WTC11 (cell line): ENCODE measurements at regions not wholly inside any gene's neighbourhood (a gene's known extent, or its start where the extent isn't known, plus 50 kb on each side); places are given as distances from the start of the nearest gene placed in this dataset.

ENCODE experiments used
- ATAC-seq: fragments of 200-7000 bp; cut with Tn5 transposase; 2 replicates; pipeline ENCODE4 v1.10.0; 2021; ENCODE audit warnings: mild to moderate bottlenecking, moderate library complexity
- CTCF ChIA-PET: fragments of 300-600 bp; sonication (Branson Sonifier 250); formaldehyde crosslinking; loops from one replicate; lab custom pipeline; 2021; ENCODE audit warnings: antibody characterized with exemption; lab: Charles Lee
- POLR2A ChIA-PET: fragments of 350-600 bp; sonication (Branson Sonifier 250); formaldehyde crosslinking; loops from one replicate; lab custom pipeline; 2021; ENCODE audit warnings: antibody characterized with exemption; lab: Charles Lee
- DNase-seq: peaks from one replicate; pipeline ENCODE4 v3.0.0; 2021; ENCODE audit warnings: low spot score
- H3K27ac Mint-ChIP-seq: 2 replicates; pipeline ENCODE4 v1.8.0; 2021; ENCODE audit warnings: mixed read lengths
- H3K27me3 Mint-ChIP-seq: 2 replicates; pipeline ENCODE4 v1.8.0; 2021; ENCODE audit warnings: low read depth, mild to moderate bottlenecking, moderate library complexity, mixed read lengths
- H3K36me3 Mint-ChIP-seq: 2 replicates; pipeline ENCODE4 v1.8.0; 2021; ENCODE audit warnings: mixed read lengths
- H3K4me1 Mint-ChIP-seq: 2 replicates; pipeline ENCODE4 v1.8.0; 2022; ENCODE audit warnings: mixed read lengths
- H3K4me3 Mint-ChIP-seq: 2 replicates; pipeline ENCODE4 v1.8.0; 2021; ENCODE audit warnings: mild to moderate bottlenecking, moderate library complexity, mixed read lengths
- H3K9me3 Mint-ChIP-seq: 2 replicates; pipeline ENCODE4 v1.8.0; 2021; ENCODE audit warnings: mixed read lengths
- ATF3 ChIP-seq: sonication (generic); formaldehyde crosslinking; conservative IDR thresholded peaks from 2 replicates; pipeline ENCODE4 v1.8.1; 2022; ENCODE audit warnings: mild to moderate bottlenecking, missing genetic modification reagents
- CDX4 ChIP-seq: fragments of 250-450 bp; sonication (Bioruptor Pico); IDR thresholded peaks from 2 replicates; pipeline ENCODE4 v1.9.0; 2021; ENCODE audit warnings: moderate library complexity, mild to moderate bottlenecking, inconsistent platforms, borderline replicate concordance
- E2F1 ChIP-seq: sonication (generic); formaldehyde crosslinking; IDR thresholded peaks from 2 replicates; pipeline ENCODE4 v1.8.0; 2022; ENCODE audit warnings: mild to moderate bottlenecking, missing genetic modification reagents
- FOXJ3 ChIP-seq: sonication (generic); formaldehyde crosslinking; IDR thresholded peaks from 2 replicates; pipeline ENCODE4 v1.9.0; 2021; ENCODE audit warnings: missing genetic modification reagents, mild to moderate bottlenecking, borderline replicate concordance
- FOXK1 ChIP-seq: sonication (generic); formaldehyde crosslinking; IDR thresholded peaks from 2 replicates; pipeline ENCODE4 v1.8.0; 2022; ENCODE audit warnings: mild to moderate bottlenecking, moderate library complexity, missing genetic modification reagents
- GABPB1 ChIP-seq: sonication (generic); formaldehyde crosslinking; IDR thresholded peaks from 2 replicates; pipeline ENCODE4 v1.8.1; 2023; ENCODE audit warnings: mild to moderate bottlenecking, missing genetic modification reagents
- HMGXB4 ChIP-seq: sonication (generic); formaldehyde crosslinking; IDR thresholded peaks from 2 replicates; pipeline ENCODE4 v1.8.1; 2023; ENCODE audit warnings: mild to moderate bottlenecking, moderate library complexity, missing genetic modification reagents
- JUN ChIP-seq: sonication (generic); formaldehyde crosslinking; IDR thresholded peaks from 2 replicates; pipeline ENCODE4 v1.8.0; 2023; ENCODE audit warnings: mild to moderate bottlenecking, missing genetic modification reagents
- NFE2L1 ChIP-seq: sonication (generic); formaldehyde crosslinking; IDR thresholded peaks from 2 replicates; pipeline ENCODE4 v1.8.1; 2023; ENCODE audit warnings: missing genetic modification reagents
- RORB ChIP-seq: fragments of 250-450 bp; sonication (Bioruptor Pico); IDR thresholded peaks from 2 replicates; pipeline ENCODE4 v1.9.0; 2021; ENCODE audit warnings: mild to moderate bottlenecking
- USF2 ChIP-seq: sonication (generic); formaldehyde crosslinking; IDR thresholded peaks from 2 replicates; pipeline ENCODE4 v1.8.1; 2023; ENCODE audit warnings: mild to moderate bottlenecking, missing genetic modification reagents, moderate library complexity
- ZBTB21 ChIP-seq: sonication (generic); formaldehyde crosslinking; IDR thresholded peaks from 2 replicates; pipeline ENCODE4 v1.8.1; 2023; ENCODE audit warnings: mild to moderate bottlenecking, missing genetic modification reagents, borderline replicate concordance
- ZBTB43 ChIP-seq: sonication (generic); formaldehyde crosslinking; IDR thresholded peaks from 2 replicates; pipeline ENCODE4 v1.8.1; 2023; ENCODE audit warnings: mild to moderate bottlenecking, missing genetic modification reagents
- ZNF138 ChIP-seq: sonication (generic); formaldehyde crosslinking; conservative IDR thresholded peaks from 2 replicates; pipeline ENCODE4 v1.8.1; 2022; ENCODE audit warnings: mild to moderate bottlenecking, moderate library complexity, missing genetic modification reagents
- ZNF423 ChIP-seq: fragments of 250-450 bp; sonication (Bioruptor Pico); IDR thresholded peaks from 2 replicates; pipeline ENCODE4 v2.1.2; 2022; ENCODE audit warnings: mild to moderate bottlenecking, moderate library complexity
- TF ChIP-seq, protein P1 (sequence below): sonication (generic); formaldehyde crosslinking; IDR thresholded peaks from 2 replicates; pipeline ENCODE4 v1.8.1; 2022; ENCODE audit warnings: low read depth, mild to moderate bottlenecking, moderate library complexity, missing genetic modification reagents, borderline replicate concordance
- TF ChIP-seq, protein P2 (sequence below): fragments of 250-450 bp; sonication (Bioruptor Pico); IDR thresholded peaks from 2 replicates; pipeline ENCODE4 v1.9.0; 2021; ENCODE audit warnings: mild to moderate bottlenecking, borderline replicate concordance
- TF ChIP-seq, protein P3 (sequence below): sonication (generic); formaldehyde crosslinking; IDR thresholded peaks from 2 replicates; pipeline ENCODE4 v1.8.0; 2023; ENCODE audit warnings: missing genetic modification reagents

DNA sequence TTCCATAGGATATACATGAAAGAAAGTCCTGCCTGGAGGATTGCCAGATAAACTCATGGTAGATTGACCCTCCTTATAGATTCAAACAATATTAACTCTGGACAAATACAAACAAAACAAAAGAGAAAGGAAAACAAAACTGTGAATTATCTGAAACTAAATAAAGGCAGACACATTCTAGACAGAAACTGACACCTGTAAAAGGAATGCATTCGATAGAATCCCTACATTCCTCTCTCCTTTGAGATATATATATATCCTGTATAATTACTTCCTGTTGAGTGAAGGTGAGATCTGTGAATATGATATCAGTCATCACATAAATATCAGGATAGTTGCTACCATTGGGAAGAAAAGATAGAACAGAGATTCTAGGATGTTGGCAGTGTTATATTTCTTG is 948.4 kb upstream of the ATXN7L3B start:
- H3K27ac Mint-ChIP-seq = no peak overlapping the region
- no peak overlapping the region for H3K4me3 Mint-ChIP-seq
- DNase-seq (no peak), ATAC-seq (no peak)
- peaks cover 12% of the 10 kb centered on the region; the same call in 1 of the 2 replicates for H3K9me3 Mint-ChIP-seq
- H3K27me3 Mint-ChIP-seq = no peaks in the 10 kb centered on the region; the same call in 1 of the 2 replicates
- POLR2A ChIA-PET = no interaction called here
- no peaks in the 10 kb centered on the region for H3K4me1 Mint-ChIP-seq
- TF ChIP-seq FOXJ3 (CRISPR knock-in tag) = no peak
- no peak for TF ChIP-seq ZNF423 (CRISPR knock-in tag)
- TF ChIP-seq RORB (CRISPR knock-in tag) = no peak
- no peak for TF ChIP-seq USF2 (CRISPR knock-in tag)
- TF ChIP-seq NFE2L1 (CRISPR knock-in tag) = no peak
- CTCF ChIA-PET = no interaction called here
- no peaks in the 10 kb centered on the region for H3K36me3 Mint-ChIP-seq

GRCh38 chr12:73598626-73599025 is 939.0 kb upstream of the ATXN7L3B start:
- no peaks in the 10 kb centered on the region for H3K9me3 Mint-ChIP-seq
- H3K27ac Mint-ChIP-seq = no peak overlapping the region
- no peak overlapping the region for H3K4me3 Mint-ChIP-seq
- no peaks in the 10 kb centered on the region for H3K36me3 Mint-ChIP-seq
- ChIA-PET CTCF (no interaction called here), POLR2A (no interaction called here)
- peaks cover 30% of the 10 kb centered on the region for H3K4me1 Mint-ChIP-seq
- TF ChIP-seq ATF3 (CRISPR knock-in tag) = no peak
- TF ChIP-seq, protein P1, sequence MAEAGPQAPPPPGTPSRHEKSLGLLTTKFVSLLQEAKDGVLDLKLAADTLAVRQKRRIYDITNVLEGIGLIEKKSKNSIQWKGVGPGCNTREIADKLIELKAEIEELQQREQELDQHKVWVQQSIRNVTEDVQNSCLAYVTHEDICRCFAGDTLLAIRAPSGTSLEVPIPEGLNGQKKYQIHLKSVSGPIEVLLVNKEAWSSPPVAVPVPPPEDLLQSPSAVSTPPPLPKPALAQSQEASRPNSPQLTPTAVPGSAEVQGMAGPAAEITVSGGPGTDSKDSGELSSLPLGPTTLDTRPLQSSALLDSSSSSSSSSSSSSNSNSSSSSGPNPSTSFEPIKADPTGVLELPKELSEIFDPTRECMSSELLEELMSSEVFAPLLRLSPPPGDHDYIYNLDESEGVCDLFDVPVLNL (CRISPR knock-in tag) = no peak
- TF ChIP-seq HMGXB4 (CRISPR knock-in tag) = no peak
- TF ChIP-seq ZBTB43 (CRISPR knock-in tag) = no peak
- TF ChIP-seq FOXK1 (CRISPR knock-in tag) = no peak
- TF ChIP-seq ZNF138 (CRISPR knock-in tag) = no peak
- no peak for ATAC-seq
- no peaks in the 10 kb centered on the region for H3K27me3 Mint-ChIP-seq
- no peak for DNase-seq

- Mint-ChIP-seq H3K4me1 (peaks cover 30% of the 10 kb centered on the region), H3K4me3 (no peak overlapping the region), H3K27ac (no peak overlapping the region; the same call in 1 of the 2 replicates), H3K36me3 (no peaks in the 10 kb centered on the region), H3K9me3 (no peaks in the 10 kb centered on the region), H3K27me3 (no peaks in the 10 kb centered on the region)
- DNase-seq (no peak), ATAC-seq (no peak)
- POLR2A ChIA-PET = no interaction called here
- CTCF ChIA-PET = no interaction called here
- no peak for TF ChIP-seq ZBTB21
- TF ChIP-seq CDX4 (CRISPR knock-in tag) = no peak
- TF ChIP-seq, protein P2, sequence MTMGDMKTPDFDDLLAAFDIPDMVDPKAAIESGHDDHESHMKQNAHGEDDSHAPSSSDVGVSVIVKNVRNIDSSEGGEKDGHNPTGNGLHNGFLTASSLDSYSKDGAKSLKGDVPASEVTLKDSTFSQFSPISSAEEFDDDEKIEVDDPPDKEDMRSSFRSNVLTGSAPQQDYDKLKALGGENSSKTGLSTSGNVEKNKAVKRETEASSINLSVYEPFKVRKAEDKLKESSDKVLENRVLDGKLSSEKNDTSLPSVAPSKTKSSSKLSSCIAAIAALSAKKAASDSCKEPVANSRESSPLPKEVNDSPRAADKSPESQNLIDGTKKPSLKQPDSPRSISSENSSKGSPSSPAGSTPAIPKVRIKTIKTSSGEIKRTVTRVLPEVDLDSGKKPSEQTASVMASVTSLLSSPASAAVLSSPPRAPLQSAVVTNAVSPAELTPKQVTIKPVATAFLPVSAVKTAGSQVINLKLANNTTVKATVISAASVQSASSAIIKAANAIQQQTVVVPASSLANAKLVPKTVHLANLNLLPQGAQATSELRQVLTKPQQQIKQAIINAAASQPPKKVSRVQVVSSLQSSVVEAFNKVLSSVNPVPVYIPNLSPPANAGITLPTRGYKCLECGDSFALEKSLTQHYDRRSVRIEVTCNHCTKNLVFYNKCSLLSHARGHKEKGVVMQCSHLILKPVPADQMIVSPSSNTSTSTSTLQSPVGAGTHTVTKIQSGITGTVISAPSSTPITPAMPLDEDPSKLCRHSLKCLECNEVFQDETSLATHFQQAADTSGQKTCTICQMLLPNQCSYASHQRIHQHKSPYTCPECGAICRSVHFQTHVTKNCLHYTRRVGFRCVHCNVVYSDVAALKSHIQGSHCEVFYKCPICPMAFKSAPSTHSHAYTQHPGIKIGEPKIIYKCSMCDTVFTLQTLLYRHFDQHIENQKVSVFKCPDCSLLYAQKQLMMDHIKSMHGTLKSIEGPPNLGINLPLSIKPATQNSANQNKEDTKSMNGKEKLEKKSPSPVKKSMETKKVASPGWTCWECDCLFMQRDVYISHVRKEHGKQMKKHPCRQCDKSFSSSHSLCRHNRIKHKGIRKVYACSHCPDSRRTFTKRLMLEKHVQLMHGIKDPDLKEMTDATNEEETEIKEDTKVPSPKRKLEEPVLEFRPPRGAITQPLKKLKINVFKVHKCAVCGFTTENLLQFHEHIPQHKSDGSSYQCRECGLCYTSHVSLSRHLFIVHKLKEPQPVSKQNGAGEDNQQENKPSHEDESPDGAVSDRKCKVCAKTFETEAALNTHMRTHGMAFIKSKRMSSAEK (CRISPR knock-in tag) = no peak
- no peak for TF ChIP-seq E2F1 (CRISPR knock-in tag)
- no peak for TF ChIP-seq ZNF138 (CRISPR knock-in tag)
- TF ChIP-seq JUN = no peak
- TF ChIP-seq GABPB1 (CRISPR knock-in tag) = no peak
- TF ChIP-seq, protein P3, sequence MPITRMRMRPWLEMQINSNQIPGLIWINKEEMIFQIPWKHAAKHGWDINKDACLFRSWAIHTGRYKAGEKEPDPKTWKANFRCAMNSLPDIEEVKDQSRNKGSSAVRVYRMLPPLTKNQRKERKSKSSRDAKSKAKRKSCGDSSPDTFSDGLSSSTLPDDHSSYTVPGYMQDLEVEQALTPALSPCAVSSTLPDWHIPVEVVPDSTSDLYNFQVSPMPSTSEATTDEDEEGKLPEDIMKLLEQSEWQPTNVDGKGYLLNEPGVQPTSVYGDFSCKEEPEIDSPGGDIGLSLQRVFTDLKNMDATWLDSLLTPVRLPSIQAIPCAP (CRISPR knock-in tag) = no peak
These were observed 938.4 kb upstream of the ATXN7L3B start for GRCh38 chr12:73599268-73599667.
